GM20000 (cell line): ENCODE measurements at regions not wholly inside any gene's neighbourhood (a gene's known extent, or its start where the extent isn't known, plus 50 kb on each side); places are given as distances from the start of the nearest gene placed in this dataset.

Experiments used
- DNase-seq: peaks from one replicate; pipeline ENCODE4 v3.0.0; 2012; ENCODE audit warnings: low spot score
- TF ChIP-seq, protein P1 (sequence below): IDR thresholded peaks from 2 replicates; pipeline ENCODE4 v1.5.1; 2012; ENCODE audit warnings: mild to moderate bottlenecking, control low read depth; ENCODE audit errors: extremely low read depth, missing control alignments

DNA sequence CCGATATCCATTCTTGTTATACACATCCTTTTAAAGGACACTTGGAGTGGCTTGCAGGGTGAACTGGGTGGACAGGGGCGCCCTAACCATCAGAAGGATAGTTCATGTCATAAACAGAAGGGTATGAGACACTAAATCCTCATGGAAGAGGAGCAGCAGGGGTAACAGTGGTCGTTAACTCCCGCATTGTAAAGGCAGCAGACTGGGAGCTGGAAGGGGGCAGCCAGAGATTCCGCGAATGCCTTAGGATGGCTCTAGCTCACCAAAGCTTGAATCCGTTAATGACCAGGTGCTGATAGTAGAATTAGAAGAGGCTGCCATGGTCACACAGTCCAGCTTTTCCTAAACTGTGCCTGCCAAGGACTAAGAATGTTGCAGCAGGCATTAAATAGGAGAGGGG lies 85.2 kb upstream of the ANKRD34C start:
- no peak for DNase-seq
- TF ChIP-seq, protein P1, sequence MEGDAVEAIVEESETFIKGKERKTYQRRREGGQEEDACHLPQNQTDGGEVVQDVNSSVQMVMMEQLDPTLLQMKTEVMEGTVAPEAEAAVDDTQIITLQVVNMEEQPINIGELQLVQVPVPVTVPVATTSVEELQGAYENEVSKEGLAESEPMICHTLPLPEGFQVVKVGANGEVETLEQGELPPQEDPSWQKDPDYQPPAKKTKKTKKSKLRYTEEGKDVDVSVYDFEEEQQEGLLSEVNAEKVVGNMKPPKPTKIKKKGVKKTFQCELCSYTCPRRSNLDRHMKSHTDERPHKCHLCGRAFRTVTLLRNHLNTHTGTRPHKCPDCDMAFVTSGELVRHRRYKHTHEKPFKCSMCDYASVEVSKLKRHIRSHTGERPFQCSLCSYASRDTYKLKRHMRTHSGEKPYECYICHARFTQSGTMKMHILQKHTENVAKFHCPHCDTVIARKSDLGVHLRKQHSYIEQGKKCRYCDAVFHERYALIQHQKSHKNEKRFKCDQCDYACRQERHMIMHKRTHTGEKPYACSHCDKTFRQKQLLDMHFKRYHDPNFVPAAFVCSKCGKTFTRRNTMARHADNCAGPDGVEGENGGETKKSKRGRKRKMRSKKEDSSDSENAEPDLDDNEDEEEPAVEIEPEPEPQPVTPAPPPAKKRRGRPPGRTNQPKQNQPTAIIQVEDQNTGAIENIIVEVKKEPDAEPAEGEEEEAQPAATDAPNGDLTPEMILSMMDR: no peak

DNA sequence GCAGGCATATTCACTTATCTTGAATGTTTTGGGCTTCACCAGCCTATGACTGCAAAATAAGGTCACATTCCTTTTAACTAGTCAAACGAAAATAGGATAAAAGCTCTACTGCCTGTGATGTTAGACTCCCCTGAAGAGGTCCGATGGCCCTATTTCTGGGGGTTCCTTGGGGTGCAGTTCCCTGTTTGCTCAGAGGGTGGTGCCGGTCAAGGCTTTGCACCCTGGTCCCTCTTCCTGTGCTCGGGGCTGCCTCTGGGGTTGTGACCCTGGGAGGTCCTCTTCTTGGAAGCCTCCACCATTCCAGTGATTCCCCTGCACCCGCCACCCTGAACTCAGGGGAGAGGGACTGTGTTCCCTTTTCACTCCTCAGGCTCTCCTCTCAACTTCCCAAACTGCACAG lies 86.7 kb upstream of the ANKRD34C start:
- DNase-seq: no peak
- TF ChIP-seq, protein P1: no peak

DNA sequence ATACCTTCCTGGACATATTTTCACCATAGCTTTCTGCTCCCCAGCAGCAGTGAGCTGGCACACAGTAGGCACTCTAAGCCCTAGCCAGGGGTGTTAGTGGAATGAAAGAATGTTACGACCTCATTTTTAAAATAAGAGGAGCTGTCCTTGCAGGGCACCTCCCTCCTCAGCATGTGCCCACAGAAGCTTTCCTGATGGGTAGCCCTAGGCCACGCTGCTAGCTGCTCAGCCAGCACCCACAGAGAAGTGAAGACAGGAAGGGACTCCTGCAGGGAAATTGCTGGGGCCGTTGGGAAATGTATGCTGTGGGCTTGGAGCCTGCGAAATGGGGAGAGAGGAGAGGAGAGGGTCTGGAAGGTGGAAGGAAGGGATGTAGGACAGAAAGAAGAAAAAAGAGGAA lies 87.3 kb upstream of the ANKRD34C start:
- TF ChIP-seq, protein P1: no peak
- DNase-seq: no peak

DNA sequence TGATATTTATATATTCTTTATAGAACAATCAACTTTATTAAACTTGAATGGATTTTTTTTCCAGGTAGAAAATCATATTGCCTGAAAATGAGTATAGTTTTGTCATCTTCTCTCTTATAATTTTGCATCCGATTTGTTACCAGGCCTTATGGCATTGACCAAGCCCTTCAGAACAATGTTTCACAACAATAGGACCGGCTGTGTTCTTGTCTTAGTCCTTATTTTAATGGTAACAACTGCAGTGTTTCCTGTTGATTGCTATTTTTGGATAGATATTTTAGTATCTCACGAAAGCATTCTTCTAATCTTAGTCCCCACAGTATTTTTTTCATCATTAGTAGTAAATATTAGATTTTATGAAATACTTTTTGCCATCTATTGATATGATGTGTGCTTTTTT lies 88.1 kb upstream of the ANKRD34C start:
- TF ChIP-seq, protein P1: no peak
- no peak for DNase-seq

DNA sequence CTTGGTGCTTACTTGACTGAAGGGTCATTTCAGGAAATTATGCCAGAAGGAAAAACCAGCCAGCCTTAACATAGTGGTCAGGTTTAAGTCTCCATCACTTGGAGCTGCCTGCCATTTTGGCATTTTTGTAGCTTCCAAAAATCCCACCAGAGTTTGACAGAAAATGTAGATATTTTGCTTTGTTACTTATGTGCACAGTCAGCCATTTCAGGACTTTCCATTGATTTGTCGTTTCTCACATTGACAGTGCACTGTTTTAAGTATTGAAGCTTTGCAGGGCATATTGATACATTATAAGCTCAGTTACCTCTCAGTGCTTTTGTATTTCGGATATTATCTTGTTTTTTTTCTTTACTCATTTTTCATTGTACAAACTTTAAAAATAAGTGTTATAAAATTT lies 89.0 kb upstream of the ANKRD34C start:
- no peak for DNase-seq
- TF ChIP-seq, protein P1: no peak

DNA sequence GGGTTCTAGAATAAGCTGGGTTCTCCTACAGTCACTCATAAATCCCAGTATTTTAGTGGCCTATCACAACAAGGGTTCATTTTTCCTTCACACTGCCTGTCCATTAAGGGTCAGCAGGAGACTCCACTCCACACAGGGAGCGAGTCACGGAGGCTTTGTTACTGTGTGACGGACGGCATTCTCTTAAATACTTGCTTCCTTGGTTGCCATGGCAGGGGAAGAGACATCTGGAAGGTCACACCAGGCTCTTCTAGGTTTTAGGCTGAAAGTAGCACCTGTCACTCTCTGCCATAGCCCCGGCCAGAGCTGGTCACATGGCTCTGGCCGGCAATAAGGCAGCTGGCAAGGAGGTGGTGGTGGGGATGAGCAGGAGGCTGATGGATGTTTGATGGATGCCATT lies 89.4 kb upstream of the ANKRD34C start:
- TF ChIP-seq, protein P1: no peak
- DNase-seq: no peak

DNA sequence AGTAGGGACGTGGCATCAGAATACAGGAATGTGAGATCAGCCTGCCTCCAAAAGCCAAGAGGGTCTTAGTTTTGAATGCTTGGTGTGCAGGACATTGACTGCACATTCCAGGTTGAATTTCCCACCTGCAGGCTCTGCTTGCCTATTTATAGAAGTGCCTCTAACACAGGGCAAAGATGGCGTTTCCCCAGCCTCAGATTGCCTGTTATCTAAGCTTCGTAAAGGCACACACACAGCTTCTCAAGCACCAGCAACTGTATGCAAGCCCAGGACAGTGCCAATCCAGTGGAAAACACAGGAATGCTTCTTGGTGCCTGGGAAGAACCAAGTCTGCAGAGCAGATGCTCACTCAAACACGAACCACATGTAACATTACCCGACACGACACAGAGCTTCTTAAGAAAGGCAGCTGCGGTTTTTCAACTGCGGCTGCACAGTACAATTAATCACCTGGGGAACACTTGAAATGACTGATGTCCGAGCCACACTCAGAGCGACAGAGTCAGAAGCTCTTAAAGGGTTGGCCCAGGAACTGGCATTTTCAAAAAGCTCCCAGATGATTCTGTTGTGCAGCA lies 90.0 kb upstream of the ANKRD34C start:
- TF ChIP-seq, protein P1: no peak
- DNase-seq: no peak
